ENCODE measurements at regions not wholly inside any gene's neighbourhood (a gene's known extent, or its start where the extent isn't known, plus 50 kb on each side); places are given as distances from the start of the nearest gene placed in this dataset.

DNA sequence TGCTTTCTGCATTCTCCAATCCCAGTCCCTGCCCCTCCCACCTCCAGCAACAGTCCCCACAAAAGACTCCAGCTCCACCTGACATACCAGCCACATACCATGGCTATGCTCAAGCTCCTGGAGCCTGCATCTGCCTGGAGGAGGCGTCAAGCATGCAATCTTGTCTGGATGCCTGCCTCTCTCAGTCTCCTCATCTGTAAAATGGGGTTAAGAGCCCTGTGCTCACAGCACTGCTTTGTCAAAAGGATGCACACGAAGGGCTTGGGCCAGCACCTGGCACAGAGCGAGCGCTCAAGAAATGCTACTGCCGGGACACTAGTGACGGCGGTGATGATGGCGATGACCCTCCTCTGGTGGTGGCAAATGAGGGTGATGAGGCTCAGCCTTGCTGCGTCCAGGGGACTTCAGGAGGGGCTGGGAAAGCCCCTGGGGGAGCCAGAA is 202.9 kb upstream of the IER5L start:
- TF ChIP-seq, protein P1, sequence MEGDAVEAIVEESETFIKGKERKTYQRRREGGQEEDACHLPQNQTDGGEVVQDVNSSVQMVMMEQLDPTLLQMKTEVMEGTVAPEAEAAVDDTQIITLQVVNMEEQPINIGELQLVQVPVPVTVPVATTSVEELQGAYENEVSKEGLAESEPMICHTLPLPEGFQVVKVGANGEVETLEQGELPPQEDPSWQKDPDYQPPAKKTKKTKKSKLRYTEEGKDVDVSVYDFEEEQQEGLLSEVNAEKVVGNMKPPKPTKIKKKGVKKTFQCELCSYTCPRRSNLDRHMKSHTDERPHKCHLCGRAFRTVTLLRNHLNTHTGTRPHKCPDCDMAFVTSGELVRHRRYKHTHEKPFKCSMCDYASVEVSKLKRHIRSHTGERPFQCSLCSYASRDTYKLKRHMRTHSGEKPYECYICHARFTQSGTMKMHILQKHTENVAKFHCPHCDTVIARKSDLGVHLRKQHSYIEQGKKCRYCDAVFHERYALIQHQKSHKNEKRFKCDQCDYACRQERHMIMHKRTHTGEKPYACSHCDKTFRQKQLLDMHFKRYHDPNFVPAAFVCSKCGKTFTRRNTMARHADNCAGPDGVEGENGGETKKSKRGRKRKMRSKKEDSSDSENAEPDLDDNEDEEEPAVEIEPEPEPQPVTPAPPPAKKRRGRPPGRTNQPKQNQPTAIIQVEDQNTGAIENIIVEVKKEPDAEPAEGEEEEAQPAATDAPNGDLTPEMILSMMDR (IDR thresholded peaks at IDR 0.05; ENCODE audit: control extremely low read depth in 1 of 3, insufficient read depth in 1 of 3, low read depth in 1 of 3, low read length in 3 of 3) = no peak
- TF ChIP-seq TCF12 (IDR thresholded peaks at IDR 0.05; ENCODE audit: low read depth, low read length) = no peak
- TF ChIP-seq POLR2AphosphoS5 (IDR thresholded peaks at IDR 0.05; ENCODE audit: low read depth, low read length) = no peak
- TF ChIP-seq SRF (IDR thresholded peaks at IDR 0.05; ENCODE audit: low read depth, low read length) = no peak
- TF ChIP-seq BCL11A (IDR thresholded peaks at IDR 0.05; ENCODE audit: low read depth in 2 of 2, low read length in 2 of 2) = no peak
- TF ChIP-seq RBBP5 (IDR thresholded peaks at IDR 0.05; ENCODE audit: borderline replicate concordance, low read depth, low read length) = no peak
- no peak for TF ChIP-seq CREB1 (IDR thresholded peaks at IDR 0.05)
- TF ChIP-seq GTF2F1 (IDR thresholded peaks at IDR 0.05; ENCODE audit: borderline replicate concordance, low read depth, low read length) = no peak
- no peak for TF ChIP-seq RXRA (IDR thresholded peaks at IDR 0.05; ENCODE audit: insufficient read depth, low read depth, low read length)
- no peak for TF ChIP-seq POLR2A (IDR thresholded peaks at IDR 0.05; ENCODE audit: control extremely low read depth in 1 of 2, low read depth in 2 of 2, low read length in 2 of 2)
